ENCODE measurements at regions not wholly inside any gene's neighbourhood (a gene's known extent, or its start where the extent isn't known, plus 50 kb on each side); places are given as distances from the start of the nearest gene placed in this dataset.

DNA sequence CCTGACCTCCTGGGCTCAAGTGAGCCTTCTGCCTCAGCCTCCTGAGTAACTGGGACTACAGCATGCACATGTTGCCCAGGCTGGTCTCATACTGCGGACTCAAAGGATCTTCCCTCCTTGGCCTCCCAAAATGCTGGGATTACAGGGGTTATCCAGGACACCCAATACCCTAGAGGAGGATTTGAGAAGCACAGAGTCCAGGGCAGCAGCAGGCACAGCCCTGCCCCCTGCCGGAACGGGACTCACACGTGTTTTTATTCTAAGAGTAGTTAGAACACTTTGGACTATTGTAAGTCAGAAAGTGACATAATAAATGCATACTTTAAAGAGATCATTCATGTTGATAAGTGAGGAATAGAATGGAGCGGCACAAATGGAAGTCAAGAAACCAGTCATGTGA, 80.2 kb downstream of the C6orf118 start:
- DNase-seq, result no peak

DNA sequence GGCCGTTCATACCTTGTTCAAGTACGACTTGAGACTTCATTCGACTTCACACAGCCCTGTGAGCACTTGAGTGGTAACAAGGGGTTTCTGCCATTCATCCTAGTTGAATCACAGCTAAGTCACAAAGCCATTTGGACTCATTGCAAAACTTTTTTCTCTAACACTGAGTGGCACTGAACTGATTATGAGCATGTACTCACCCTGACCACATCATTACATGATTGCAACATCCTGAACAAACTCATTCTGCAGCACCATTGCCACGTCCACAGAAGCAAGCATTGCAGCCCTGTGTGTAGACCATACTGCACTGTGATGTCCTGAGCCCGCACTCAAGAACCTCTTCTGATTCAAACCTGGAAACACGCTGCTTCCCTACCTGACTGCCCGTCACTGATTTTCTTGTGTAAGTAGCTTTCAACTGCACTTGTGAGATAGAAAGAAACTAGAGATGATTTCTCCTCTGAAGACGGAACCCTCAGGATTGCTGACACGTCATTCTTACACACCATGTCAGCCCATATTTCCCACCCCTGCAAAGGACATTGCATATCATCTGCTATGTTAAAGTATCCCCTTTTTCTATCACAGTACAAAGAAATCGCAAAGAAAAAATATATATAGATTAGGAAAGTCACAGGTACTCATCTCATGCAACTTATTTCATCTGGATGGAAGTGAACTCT, 81.6 kb downstream of the C6orf118 start:
- no peak for DNase-seq

DNA sequence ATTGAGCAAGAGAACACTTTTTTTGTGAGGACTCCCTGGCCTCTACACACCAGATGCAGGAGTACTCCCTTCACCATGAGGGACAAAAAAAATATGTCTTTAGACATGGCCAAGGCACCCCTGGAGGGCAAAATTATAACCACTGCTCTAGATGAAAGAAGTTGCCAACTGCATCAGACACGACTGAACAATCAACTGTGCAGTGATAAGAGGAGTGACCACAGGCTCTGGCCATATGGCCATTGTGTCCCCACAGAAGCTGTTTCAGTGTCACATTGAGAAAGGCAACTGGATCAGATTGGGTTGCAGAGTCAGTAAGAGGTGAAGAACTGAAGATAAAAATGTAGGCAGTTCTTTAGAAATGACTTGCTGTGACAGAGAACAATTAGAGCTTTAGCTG, 85.7 kb downstream of the C6orf118 start:
- no peak for DNase-seq

DNA sequence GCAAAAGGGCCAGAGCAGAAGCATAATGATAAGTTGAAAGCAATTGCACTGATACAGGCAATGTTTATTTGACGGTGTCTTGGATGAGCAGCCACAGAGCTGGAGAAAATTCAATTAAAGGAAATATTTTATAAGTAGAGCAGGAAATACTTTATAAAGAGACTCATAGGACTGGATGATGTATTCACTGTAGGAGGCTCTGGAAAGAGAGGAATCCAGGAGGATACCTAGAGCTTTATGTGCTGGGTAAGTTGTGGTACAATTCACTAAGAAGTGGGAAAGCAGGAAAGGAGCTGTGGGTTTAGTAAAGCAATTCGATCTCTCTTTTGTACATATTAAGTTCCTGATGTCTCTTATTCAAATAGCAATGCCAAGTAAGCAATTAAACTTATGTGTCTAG, 86.3 kb downstream of the C6orf118 start:
- no peak for DNase-seq

DNA sequence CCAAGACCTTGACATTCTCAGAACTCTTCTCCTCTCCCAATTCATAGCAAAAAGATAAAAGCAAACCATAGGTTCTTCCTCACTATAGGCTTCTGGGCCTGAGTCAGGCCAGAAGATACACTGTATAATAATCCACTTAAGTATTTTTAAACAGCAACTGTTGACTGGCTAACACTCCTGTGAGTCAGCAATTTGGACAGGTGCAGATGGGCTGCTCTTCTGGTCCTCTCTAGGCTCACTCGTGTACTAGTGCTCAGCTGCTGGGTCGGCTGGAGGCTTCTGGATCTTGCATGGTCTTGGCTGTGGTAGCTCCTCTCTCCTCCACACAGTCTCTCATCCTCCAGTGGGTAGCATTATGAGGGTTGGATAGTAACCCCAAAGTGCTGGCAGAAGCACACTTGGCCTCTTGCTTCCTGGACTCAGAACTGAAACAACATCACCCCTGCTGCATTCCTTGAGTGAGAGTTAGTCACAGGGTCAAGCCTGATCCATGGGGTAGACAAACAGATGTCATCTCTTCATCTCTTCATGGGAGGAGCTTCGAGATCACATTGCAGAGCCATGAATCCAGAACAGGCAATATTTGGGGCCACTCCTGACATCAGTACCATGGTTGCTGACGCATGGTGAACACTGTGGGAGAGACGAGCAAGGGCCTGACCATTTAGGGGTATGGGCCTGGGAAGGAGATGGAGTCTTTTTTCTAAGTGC, 86.9 kb downstream of the C6orf118 start:
- no peak for DNase-seq

DNA sequence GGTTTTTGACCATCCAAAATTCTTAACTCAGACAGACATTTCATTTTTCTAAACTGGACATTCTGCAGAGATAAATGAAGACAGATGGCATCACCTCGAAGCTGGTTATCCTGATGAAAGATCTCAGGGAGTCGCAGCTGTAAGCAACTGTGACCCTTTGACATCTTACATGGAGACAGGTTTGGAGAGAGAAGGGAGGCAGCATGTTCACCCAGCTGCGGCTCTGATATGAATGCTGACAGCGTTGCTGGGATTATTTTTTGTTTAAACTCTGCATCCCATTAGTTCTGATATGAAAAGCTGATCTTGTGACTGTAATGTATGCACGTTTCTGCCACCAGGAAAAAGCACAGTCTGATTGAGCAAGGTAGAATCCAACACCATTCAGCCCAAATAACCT, 89.4 kb downstream of the C6orf118 start:
- no peak for DNase-seq

DNA sequence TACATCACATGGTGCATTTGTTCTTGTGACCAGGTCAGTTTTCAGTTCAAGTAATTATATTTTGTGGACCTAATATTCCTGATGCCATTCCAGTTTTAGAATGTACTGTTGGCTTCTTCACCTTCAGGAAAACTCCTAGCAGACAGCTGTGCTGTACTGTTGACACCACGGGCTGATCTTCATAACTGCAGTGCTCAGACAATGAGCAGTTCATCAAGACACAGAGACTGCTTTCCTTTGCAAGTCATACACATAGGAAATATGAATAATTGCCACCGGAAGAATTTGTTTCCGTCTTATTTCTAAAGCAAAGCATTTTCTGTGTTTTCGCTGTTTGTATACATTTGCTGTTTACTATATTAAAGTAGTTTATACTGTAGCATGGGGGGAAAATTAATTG, 89.8 kb downstream of the C6orf118 start:
- DNase-seq, result no peak

DNA sequence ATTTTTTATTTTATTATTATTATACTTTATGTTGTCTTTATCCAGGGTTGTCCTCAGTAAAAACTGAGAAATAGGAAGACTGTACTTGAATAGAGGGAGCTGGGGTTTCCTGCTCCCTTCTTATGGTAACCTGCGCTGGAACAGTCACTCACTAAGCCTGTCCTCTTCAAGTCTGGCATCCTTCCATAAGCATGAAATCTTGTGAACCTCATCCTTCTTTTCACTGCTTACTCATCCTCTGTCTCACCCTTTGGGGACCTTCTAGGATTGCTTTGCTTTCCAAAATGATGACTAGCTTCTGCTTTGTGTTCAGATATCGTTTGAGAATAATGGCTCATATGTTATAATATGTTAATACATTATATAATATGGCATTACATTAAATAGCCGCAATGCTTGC, 90.6 kb downstream of the C6orf118 start:
- DNase-seq, result no peak

DNA sequence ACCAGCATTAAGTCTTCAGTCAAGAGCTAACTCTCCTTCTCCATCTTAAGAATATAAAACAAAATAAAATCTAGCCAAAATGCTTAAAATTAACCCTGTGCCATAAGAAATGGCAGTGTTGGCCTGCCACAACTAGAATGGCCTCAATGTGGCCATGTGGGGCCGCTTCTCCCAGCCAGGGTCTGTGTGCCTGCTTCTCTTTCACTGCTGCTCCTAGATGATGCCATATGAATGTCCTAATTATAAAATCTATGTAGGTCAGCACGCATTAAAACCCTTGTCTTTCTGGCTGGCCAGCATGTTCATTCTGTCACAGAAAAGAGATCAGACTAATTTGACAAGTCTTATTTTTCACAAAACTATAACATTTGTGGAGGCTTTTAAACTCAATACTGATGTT, 102.6 kb downstream of the C6orf118 start:
- DNase-seq, result no peak

DNA sequence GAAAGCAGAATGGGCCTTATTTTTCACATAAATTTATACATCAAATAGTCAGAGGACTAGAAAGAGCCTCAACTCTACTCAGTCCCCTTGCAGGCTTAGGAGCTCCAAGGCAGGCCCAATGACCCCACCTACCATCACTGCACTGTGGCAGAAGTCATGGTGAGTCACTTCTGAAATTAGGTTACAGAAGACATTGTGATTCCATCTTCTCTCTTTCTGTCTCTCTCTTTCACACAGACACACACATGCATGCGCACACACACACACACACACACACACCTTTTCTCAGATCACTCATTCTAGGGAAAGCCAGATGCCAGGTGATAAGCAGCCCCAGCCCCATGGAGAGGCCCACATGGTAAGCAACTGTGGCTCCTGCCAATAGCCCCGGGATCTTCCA, 103.8 kb downstream of the C6orf118 start:
- no peak for DNase-seq

DNA sequence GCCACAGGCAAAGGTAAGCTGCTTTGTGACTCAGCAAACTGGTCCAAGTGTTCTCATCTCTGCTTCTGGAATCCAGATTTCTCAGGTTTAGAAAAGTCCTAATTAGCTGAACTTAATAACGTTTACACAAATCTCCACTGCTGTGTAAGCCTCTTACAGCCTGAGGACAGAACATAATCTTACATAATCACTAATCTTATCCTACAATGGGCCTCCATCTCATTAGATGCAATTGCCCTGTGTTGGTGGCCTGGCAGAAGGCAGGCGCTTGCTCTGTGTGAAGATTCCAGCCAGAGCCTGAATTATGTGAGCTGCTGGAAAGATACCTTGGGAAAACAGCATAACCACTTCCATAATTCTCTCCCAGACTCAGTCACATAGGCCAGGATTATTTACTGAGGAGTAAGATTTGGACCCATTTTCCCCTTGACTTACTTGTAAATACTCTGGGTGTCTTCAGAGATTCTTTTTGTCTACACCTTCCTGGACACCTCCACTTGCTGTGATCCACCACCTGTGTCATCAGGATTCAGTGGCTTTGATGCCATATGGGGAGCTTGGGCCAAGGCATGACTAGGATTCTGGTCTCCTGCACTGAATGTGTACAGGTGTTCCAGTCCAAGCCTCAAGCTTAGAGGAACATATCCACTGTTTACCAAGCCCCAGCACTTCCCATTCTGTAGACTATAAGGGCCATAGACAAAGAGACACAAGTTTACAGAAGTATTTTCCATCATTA, 104.4 kb downstream of the C6orf118 start:
- DNase-seq, result no peak

DNA sequence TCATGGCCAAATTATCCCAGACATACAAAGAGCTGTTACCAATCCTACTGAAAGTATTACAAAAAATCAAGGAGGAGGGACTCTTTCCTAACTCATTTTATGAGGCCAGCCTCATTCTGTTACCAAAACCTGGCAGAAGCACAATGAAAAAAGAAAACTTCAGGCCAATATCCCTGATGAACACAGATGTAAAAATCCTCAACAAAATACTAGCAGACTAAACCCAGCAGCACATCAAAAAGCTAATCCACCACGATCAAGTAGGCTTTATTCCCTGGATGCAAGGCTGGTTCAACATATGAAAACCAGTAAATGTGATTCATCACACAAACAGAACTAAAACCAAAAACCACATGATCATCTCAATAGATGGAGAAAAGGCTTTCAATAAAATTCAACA, 109.2 kb downstream of the C6orf118 start:
- no peak for DNase-seq

DNA sequence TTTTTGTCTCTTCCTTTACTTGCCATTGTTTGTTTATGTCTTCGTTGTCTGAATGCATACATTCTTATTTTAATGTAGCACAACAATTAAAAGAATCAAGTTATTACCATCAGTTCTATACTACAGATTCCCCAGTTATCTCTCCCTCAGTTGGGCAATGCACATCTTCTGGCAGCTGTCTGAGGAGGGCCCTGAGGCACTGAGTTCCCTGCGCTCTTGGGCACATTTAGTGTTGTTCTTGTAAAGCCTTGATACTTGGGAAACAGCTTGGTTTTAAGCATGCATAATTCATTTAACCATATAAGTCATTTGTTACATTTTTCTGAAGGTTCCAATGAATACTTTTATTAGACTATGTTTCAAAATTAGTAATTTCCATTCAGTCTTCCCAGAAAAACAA, 117.9 kb downstream of the C6orf118 start:
- DNase-seq, result no peak

DNA sequence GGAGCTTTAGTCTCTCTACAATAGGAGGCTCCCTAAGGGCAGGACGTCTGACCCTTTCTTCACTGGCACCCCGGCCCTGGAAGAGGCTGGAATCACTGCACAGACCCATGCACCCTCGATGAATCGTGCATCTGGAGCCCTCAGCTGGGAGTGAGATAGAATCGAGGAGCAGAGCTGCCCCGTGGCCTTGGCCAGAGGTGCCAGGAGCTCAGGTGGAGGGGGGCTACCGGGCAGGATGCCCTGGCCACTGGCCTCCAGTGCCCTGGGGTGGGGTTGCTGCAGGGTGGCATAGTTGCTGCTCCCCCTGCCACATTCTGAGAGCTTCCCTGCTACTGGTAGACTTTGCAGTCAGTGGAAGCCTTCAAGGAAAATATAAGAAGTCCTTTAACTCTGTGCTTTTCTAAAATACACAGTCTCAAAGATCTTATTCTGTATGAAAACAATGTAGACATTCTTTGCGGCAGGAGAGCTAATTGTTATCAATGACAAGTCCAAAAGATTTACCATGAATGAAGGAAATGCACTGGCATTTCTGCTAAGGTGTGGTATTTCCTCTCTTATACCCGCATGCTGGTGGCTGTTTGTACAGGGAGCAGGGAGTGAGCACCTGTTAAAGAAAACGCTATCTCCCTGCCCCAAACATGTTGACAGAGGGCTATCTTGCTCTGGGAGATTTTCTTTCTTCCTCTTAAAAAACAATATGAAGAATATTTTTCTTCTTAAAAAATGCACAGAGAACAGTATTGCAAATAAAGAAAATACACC, 122.8 kb downstream of the C6orf118 start:
- DNase-seq, result no peak

DNA sequence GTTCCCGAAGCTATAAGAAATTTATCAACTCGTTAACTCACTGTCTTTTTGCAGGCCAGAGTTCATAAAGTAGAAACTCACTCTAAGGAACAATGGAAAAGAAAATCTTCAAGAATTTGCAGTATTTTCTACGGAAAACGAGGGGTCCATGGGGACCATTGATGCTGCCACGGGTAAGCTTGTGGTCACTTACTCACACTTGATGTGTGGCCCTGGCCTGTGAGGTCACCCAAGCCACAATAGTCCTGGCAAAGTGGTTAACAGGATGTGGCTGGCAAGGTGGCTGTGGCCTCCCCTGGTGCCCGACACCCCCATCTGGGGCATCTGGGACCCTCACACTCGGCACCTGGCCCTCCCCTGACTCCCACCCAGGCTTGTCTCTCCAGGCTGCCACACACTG, 123.4 kb downstream of the C6orf118 start:
- no peak for DNase-seq

DNA sequence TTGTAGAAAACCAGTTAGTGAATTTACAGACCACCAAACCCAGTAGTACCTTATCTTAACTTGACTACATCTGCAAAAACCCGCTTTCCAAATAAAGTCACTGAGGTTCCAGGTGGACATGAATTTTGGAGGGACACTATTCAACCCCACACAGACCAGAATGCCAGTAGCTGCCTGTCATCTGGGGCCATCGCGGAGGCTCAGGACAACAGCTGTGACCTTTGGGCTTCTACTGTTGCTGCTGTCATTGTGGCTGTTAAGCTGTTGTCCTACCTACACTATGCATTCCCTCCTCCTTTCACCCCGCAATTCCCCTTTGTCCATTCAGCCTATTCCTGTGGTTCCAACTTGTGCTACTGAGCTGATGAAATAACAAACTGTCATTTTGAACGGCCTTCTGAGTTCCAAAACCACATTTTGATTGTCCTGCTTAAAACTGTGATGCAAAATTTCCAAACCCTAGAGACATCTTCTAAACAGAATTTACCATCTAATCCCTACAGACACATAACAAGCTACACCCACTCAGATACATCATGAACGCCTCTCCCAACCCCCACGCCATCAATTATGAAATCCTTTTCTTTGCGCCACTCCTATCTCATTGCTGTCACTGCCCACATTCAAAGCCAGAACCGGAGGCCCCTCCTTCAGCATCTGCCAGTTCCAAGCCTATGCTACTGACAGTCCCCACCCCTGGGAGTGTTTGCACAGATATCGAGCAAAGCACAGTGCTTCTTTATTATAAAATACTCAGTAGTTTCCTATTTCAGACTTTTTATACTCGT, 125.0 kb downstream of the C6orf118 start:
- DNase-seq, result no peak

DNA sequence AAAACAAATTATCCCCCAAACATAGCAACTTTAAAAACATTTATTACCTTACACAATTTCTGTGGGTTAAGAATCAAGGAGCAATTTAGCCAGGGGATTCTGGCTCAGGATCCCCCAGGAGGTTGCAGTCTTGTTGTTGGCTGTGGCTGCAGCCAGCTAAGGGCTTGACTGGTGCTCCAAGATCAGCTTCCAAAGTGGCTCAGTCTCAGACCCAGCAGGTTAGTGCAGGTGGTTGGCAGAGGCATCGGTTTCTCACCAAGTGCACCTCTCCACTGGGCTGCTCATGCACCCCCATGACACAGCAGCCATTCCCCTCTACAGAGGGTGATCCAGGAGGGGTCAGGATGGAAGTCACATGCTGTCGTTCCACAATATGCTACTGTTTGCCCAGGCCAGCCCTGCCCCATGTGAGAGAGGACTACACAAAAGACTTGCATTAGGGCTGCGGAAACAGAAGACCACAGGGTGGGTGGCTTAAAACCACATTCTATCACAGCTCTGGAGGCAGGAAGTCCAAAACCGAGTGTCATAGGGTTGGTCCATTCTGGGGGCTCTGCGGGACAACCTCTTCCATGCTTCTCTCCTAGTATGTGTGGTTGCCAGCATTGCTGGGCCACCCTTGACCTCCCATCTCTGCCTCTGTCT, 125.8 kb downstream of the C6orf118 start:
- no peak for DNase-seq

DNA sequence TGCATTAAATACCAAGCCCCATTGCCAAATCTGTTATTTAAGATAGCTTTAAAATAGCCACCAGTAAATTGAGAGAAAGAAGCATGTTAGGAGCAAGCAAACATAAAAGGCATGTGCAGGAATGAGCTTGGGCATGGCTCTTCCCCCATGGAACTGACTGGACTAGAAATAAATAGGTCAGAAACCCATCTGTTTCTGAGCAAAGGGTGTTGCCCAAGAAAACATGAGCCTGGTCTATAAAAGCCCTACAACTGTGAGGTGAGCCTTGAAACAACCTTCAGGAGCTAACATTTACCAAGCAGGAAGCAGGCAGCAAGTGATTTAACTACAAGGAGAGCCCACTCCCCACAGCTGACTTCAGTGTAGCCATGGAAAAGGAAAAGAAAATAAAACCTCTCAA, 126.3 kb downstream of the C6orf118 start:
- no peak for DNase-seq

DNA sequence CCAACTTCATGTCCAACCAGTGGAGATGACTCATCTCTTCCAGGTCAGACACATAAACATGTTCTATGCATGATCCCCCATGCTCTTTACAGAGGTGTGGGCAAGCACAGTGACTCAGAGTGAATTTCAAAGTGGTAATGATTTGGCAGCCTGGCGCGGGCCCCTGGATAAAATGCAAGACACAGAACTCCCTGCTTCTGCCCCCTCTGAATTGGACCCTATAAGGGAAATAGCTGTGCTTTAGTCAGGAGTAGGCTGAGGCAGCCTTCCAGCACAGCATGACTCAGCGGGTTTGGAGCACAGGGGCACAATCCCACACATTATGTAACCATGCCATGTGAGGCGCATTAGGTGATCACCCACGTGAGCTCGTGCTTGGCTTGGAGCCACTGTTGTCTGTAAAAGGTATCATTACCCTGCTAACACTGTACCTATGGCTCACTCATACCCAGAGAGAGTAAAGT, 127.4 kb downstream of the C6orf118 start:
- no peak for DNase-seq

DNA sequence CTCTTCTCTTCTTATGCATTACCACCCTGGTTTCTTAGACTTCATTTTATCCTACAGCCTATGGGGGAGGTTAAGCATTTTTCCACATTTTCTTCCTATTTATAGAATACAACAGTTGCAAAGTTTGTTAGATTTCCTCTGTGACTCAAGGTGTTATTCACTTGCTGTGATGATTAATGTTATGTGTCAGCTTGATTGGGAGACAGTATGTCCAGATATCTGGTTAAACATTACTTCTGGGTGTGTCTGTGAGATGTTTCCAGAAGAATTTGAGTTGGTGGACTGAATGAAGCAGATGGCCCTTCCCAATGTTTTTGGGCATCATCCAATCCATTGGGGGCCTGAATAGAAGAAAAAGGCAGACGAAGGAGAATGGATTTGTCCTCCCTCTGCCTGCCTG, 131.3 kb downstream of the C6orf118 start:
- DNase-seq, result no peak

DNA sequence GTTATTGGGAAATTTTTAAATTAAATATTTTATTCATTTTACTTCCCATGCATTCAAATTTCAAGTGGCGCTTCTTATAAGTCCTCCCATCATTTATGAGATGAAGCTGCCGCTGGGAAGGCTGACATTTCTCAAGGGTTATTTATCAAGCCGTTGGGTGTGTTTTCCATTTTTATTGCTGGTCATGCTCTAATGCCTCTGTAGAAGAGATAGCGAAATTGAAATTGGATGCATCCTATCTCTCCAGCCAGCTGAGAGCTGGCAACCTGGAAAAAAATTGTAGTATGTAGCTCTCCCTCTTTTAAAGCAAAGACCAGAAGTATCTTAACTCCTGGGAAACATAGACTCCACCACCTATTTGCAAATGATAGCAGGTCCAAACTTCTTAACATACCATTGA, 135.9 kb downstream of the C6orf118 start:
- no peak for DNase-seq

DNA sequence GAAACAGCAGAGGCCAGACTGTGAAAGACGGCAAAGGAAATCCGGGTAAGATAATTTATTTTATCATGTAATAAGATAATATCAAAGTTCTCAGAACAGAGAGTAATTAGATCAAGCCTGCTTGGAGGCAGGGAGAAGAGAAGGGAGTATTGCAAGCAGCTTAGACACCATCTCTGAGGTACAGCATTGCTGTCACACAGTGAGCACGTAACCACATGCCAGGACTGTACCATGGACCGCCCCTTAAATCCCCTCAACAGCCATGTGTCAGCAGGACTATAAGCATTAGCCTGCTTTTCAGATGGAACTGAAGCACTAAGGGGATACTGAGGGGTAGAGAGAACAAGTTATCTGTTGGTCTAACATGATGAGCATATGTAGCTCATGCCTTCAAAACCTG, 141.5 kb downstream of the C6orf118 start:
- DNase-seq, result no peak
